NCI-H748 (cell line): ENCODE measurements at regions not wholly inside any gene's neighbourhood (a gene's known extent, or its start where the extent isn't known, plus 50 kb on each side); places are given as distances from the start of the nearest gene placed in this dataset.

Experiments
- DNase-seq: peaks from one replicate; lab custom pipeline; 2025; ENCODE audit not compliant: unreplicated experiment; lab: John Stamatoyannopoulos, UW

- DNase-seq = no peak
Measured at GRCh38 chr2:45216118-45216517, 206.9 kb upstream of the SIX2 start.

- DNase-seq = no peak
Measured at GRCh38 chr2:45214550-45214949, 205.3 kb upstream of the SIX2 start.

GRCh38 chr2:45212953-45213635 lies 203.8 kb upstream of the SIX2 start:
- DNase-seq = no peak

DNA sequence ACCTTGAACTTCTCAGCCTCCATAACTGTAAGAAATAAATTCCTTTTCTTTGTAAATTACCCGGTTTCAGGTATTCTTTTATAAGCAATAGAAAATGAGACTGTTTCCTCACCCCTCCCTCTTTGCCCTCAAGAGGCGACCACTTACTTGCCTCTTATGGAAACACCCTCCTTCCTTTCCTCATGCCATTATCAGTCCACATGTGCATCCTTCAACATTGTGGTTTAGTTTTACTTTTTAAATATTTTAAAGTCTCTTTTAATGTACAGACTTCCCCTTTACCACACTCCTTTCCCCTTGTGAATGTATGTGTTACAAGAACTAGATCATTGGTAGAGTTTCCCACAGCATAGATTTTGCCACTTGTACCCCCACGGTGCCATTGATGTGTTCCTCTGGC lies 202.4 kb upstream of the SIX2 start:
- no peak for DNase-seq

GRCh38 chr2:45210462-45211195 lies 201.4 kb upstream of the SIX2 start:
- DNase-seq = no peak

DNA sequence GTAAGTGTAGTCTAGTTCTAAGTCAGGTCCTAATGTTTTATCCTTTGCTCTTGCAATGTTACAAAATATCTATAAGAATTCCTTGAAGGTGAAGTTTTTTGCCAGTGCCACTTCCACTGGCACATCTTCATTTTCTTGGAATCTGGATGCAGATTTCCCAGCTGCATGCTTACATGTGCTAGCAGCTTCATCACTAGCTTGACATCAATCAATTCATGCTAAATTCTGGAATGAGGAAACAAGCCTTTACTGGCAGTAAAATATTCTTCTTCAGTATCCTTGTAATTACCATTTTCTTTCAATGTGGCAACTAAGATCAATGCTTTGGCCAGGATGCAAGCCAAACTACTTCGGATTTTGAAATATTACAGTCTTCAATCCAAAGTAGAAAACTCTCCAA lies 200.6 kb upstream of the SIX2 start:
- no peak for DNase-seq

- no peak for DNase-seq
Measured at GRCh38 chr2:45209302-45209701, 200.1 kb upstream of the SIX2 start.

DNA sequence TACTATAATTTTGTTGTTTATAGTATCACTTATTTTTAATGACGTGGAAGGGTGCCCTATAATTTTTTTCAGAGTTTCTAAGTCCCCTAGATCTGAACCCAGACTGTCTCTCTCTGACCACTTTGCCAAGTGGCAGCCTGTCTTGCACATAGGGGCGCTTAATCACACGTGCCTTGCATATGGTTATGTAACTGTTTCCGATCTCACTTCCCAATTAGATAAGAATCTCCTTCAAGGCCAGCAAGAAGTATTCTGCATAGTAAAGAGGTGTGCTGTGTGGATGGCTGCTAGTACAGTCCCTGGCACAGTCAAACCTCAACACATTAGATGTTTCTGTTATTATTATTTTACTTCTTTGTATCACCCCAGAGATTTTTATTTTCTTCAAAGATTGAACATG lies 197.8 kb upstream of the SIX2 start:
- no peak for DNase-seq

- DNase-seq = no peak
Measured at GRCh38 chr2:45205985-45206384, 196.7 kb upstream of the SIX2 start.

- DNase-seq = no peak
Measured at GRCh38 chr2:45205480-45205879, 196.2 kb upstream of the SIX2 start.

DNA sequence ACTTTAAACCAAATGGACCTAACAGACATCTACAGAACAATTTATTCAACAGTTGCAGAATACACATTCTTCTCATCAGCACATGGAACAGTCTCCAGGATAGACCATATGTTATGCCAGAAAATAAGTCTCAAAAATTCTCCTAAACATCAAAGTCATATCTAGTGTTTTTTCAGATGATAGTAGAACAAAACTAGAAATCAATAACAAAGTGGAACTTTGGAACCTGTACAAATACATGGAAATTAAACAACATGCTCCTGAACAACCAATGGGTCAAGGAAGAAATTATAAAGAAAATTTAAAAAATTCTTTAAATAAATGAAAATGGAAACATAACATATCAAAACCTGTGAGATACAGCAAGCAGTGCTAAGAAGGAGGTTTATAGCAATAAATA lies 194.1 kb upstream of the SIX2 start:
- DNase-seq = no peak

DNA sequence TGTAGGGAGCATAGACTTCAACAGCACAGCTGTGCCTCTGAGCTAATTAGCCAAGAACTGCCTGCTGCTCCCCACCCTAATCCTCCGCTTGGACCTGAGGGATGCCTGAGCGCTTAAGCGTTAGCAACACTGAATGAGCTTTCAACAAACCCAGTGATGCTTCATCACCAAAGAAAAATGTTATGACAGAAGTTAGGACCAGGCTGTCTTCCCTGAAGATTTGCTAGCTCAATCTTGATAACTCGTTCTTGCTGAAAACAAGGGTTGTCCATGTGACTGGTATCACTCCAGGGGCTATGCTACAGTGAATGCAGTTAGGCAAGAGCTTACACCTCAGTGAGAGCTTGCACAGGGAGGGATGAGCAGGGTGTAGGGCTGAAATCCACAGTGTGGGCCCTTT lies 190.7 kb upstream of the SIX2 start:
- DNase-seq = no peak

DNA sequence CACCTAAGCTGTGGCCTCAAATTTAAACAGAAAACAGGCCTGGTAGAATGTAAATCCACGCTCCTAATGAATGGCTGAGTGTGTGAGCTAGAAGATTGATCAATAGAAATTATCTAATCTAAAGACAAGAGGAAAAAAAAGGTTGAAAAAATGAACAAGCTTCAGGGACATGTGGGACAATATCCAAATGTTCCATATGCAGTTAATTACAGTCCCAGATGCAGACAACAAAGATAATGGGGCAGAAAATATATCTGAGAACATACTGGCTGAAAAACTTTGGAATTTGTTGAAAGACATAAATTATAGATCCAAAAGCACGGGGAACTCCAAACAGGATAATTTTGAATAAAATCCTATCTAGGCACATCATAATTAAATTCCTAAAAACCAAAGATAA lies 186.7 kb upstream of the SIX2 start:
- DNase-seq = no peak

DNA sequence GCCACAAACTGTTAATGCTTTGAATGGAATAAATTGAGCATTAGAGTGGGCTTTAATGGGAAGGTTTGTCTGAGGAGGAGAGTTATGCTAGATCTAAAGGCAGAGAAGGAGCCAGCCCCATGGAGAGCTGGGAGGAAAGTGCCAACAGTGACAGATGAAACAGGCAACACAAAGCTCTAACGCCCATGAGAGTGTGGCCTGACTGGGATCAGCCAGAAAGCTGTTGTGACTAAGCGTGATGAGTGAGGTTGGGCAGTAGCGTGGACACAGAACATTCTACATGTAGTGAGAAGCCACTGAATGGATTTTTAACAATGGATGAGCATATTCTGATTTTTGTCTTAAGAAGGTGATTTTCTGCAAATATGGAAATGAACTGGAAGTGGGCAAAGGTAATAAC lies 185.3 kb upstream of the SIX2 start:
- DNase-seq = no peak

GRCh38 chr2:45193581-45193980 lies 184.3 kb upstream of the SIX2 start:
- no peak for DNase-seq

- DNase-seq = no peak
Measured at GRCh38 chr2:45192991-45193390, 183.7 kb upstream of the SIX2 start.

- DNase-seq = no peak
Measured at GRCh38 chr2:45192481-45192880, 183.2 kb upstream of the SIX2 start.

- DNase-seq = no peak
Measured at GRCh38 chr2:45191976-45192375, 182.7 kb upstream of the SIX2 start.

- no peak for DNase-seq
Measured at GRCh38 chr2:45191146-45191863, 182.1 kb upstream of the SIX2 start.

DNA sequence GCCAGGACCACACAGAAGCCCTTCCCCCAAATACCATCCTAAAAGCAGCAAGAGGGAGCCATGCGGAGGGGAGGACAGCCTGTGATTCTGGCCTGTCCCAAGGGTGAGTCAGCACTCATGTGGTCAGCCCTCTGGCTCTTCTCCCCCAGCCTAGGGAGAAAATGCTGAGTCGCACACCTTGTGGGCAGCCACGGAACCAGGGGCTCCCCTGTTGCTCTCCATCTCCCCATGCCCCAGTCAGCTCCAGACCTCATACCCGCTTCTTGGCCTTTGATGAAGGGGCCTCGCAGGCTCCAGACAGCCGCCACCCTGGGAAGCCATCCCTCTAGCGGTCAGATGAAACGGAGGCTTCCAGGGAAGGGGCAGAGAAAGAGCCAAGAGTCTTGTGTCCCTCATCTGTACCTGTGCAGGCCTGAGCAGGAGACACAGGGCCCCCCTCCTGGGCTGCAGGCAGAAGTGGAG lies 181.3 kb upstream of the SIX2 start:
- no peak for DNase-seq

DNA sequence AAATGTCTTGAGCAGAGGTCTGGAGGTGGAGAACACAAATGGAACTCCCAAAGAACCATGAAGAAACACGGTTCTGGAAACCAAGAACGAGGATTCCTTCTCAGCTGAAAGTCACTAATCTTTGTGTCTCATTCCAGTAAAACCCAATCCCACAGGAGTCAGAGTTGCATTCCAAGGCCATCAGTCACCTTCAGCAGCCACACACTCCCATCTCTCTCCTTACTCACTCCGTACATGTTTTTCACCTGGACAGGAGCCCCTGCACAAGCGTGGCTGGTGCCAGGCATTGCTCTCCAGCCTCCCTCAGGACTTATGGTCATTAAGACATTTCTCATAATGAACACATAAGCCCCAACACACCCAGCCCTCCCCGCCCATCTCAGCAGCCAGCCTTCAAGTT lies 175.4 kb upstream of the SIX2 start:
- DNase-seq = no peak

GRCh38 chr2:45182667-45183295 lies 173.5 kb upstream of the SIX2 start:
- no peak for DNase-seq
